Heart left ventricle (tissue), 16 donors: ENCODE measurements at regions not wholly inside any gene's neighbourhood (a gene's known extent, or its start where the extent isn't known, plus 50 kb on each side); places are given as distances from the start of the nearest gene placed in this dataset.

Experiments used
- ATAC-seq, 4 donors: fragments of 200-7000 bp; cut with Tn5 transposase; one replicate each; pipeline ENCODE4 v1.9.1; 2020 to 2022; ENCODE audit warnings: moderate library complexity in 4 of 4, mild to moderate bottlenecking in 3 of 4, moderate number of reproducible peaks in 1 of 4
- DNase-seq, 5 donors: peaks; one replicate each; pipeline ENCODE4 v3.0.0-alpha.2; 2020
- H3K27ac ChIP-seq, 12 donors: fragments of 200-600 bp; sonication (generic) in 4 of 12; one replicate each; pipeline versions ENCODE4 v1.5.0 to v1.8.0; 2016 to 2022; ENCODE audit warnings: mild to moderate bottlenecking in 2 of 12
- H3K27me3 ChIP-seq, 9 donors: fragments of 200-600 bp; sonication (generic) in 2 of 9; one replicate each; pipeline versions ENCODE4 v1.5.1 to v1.8.0; 2016 to 2022; ENCODE audit warnings: mild to moderate bottlenecking in 3 of 9
- H3K36me3 ChIP-seq, 9 donors: fragments of 200-600 bp; sonication (generic) in 2 of 9; one replicate each; pipeline versions ENCODE4 v1.5.0 to v1.8.0; 2018 to 2022; ENCODE audit warnings: mild to moderate bottlenecking in 2 of 9
- H3K4me1 ChIP-seq, 12 donors: fragments of 200-600 bp; sonication (generic) in 4 of 12; one replicate each; pipeline versions ENCODE4 v1.5.0 to v1.8.0; 2016 to 2022; ENCODE audit warnings: mild to moderate bottlenecking in 3 of 12
- H3K4me3 ChIP-seq, 12 donors: fragments of 200-600 bp; sonication (generic) in 4 of 12; one replicate each; pipeline versions ENCODE4 v1.5.0 to v1.8.0; 2017 to 2022; ENCODE audit warnings: mild to moderate bottlenecking in 9 of 12, moderate library complexity in 4 of 12
- H3K9me3 ChIP-seq, 12 donors: fragments of 200-600 bp; sonication (generic) in 4 of 12; one replicate each; pipeline versions ENCODE4 v1.5.0 to v1.8.0; 2016 to 2022; ENCODE audit warnings: mild to moderate bottlenecking in 1 of 12
- CTCF ChIP-seq, 12 donors: fragments of 200-600 bp; sonication (generic) in 4 of 12; IDR thresholded peaks; one replicate each; pipeline versions ENCODE4 v1.5.0 to v1.8.0; 2018 to 2022; ENCODE audit warnings: antibody characterized with exemption in 12 of 12, mild to moderate bottlenecking in 5 of 12
- POLR2A ChIP-seq, 2 donors: fragments of 450-650 bp; IDR thresholded peaks; one replicate each; pipeline ENCODE4 v1.6.1; 2017; ENCODE audit warnings: antibody characterized with exemption in 2 of 2, mild to moderate bottlenecking in 2 of 2, moderate library complexity in 2 of 2
- WGBS, 4 donors: extraction: QIAGEN DNeasy Blood & Tissue Kit in 2 of 4; methylation state at CpG; one replicate each; pipeline versions ENCODE4 v1.1.5 to v1.1.7; 2013 to 2018; 5-methylcytosine and 5-hydroxymethylcytosine counted together
- intact Hi-C, 10 donors: fragments of 100-400 bp; cut with DNase I; formaldehyde crosslinking; loops; one replicate each; pipeline versions ENCODE4 v1.11.1 to v1.14.2; 2022
- donor health status: ischemic (EF 13 %, LVEDD 7.1; RV severe dilation, severe dysfunction).
- donor health status: healthy with polysubstance abuse.
- donor health status: DM: no; HTN: yes; CAD: no.
- donor health status: DM: no; HTN: no; CAD: no.
- donor health status: ischemic (EF 25% LVEDD 6.9; RV normal size, moderate dysfunction).
- donor health status: ischemic (EF 25% LVEDD 5.7; RV mildly dilated, moderate dysfunction).
- donor health status: healthy.
- donor health status: DM: yes; HTN: yes; CAD: no.
- donor health status: ischemic (EF 35%, LVEDD 5.7; RV mildly dilated, moderate dysfunction).
- donor health status: nonischemic (EF 11% LVEDD 7.7; RV severe dilation, severe dysfunction).
- donor health status: DM: yes; HTN: yes; CAD: no.
- donor health status: PGD.
- donor health status: ischemic (EF 29% LVEDD 5.4; RV normal size, mild dysfunction).
- donor health status: nonischemic (EF 23%, LVEDD 6.1; RV moderate dilation, normal function).

- no peak overlapping the region for H3K4me3 ChIP-seq
- no peak overlapping the region for H3K27ac ChIP-seq
- DNase-seq: no peak
- H3K9me3 ChIP-seq: no peaks in the 10 kb centered on the region
- H3K27me3 ChIP-seq: no peaks in the 10 kb centered on the region
- no peaks in the 10 kb centered on the region for H3K4me1 ChIP-seq
- 41 to 47% (median 41%) methylated on average over 2 of the region's 2 CpGs for WGBS, 4 donors
- intact Hi-C loops: no loop called here
- no peak for TF ChIP-seq POLR2A (IDR thresholded peaks at IDR 0.05)
- no peak for TF ChIP-seq CTCF (IDR thresholded peaks at IDR 0.05)
- no peak for ATAC-seq
- H3K36me3 ChIP-seq: no peaks in the 10 kb centered on the region
Measured at GRCh38 chr3:161759444-161759843, 262.8 kb downstream of the OTOL1 start.

GRCh38 chr3:161766331-161766730 is 269.7 kb downstream of the OTOL1 start:
- Histone ChIP-seq H3K36me3 (no peaks in the 10 kb centered on the region), H3K4me3 (no peak overlapping the region), H3K4me1 (no peaks in the 10 kb centered on the region), H3K9me3 (no peaks in the 10 kb centered on the region), H3K27me3 (no peaks in the 10 kb centered on the region), H3K27ac (no peak overlapping the region)
- WGBS, 4 donors: 71 to 78% (median 75%) methylated on average over 3 of the region's 3 CpGs
- ATAC-seq (no peak), DNase-seq (no peak)
- TF ChIP-seq CTCF (IDR thresholded peaks at IDR 0.05) (no peak), POLR2A (IDR thresholded peaks at IDR 0.05) (no peak)
- intact Hi-C loops: no loop called here

- WGBS, 4 donors: 51 to 71% (median 56%) methylated on average over 3 of the region's 3 CpGs
- ATAC-seq: no peak
Measured at GRCh38 chr3:161770484-161771386, 274.1 kb downstream of the OTOL1 start.

More at GRCh38 chr3:161770484-161771386, 274.1 kb downstream of the OTOL1 start:
- Histone ChIP-seq H3K4me1 (no peaks in the 10 kb centered on the region), H3K27ac (no peak overlapping the region), H3K27me3 (no peaks in the 10 kb centered on the region), H3K36me3 (no peaks in the 10 kb centered on the region), H3K9me3 (peaks cover 0 to 5% (median 0%) of the 10 kb centered on the region in 12 donors), H3K4me3 (no peak overlapping the region)
- TF ChIP-seq POLR2A (IDR thresholded peaks at IDR 0.05): no peak
- TF ChIP-seq CTCF (IDR thresholded peaks at IDR 0.05): no peak
- no peak for DNase-seq
- intact Hi-C loops: no loop called here
